ENCODE measurements at regions not wholly inside any gene's neighbourhood (a gene's known extent, or its start where the extent isn't known, plus 50 kb on each side); places are given as distances from the start of the nearest gene placed in this dataset.

DNA sequence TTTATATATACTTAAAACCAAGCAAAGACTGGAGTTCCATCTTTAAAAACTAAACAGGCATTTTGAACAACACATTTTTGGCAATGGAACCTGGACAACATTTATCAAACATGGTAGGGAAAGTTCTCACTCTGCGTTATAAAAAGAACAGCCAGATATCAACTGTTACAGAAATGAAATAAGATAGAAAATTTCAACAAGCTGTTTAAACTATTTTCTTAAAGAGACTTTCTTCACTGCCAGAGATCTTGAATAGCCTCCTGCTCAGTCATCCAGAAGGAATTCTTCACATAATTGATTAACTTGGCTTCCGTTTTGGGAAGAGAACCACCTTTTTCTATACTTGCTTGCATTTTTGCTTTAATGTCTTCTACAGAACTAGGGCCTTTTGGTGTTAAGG lies 166.0 kb upstream of the PIK3C3 start:
- Histone ChIP-seq H3K36me3 (ENCODE audit: control insufficient read depth in 2 of 2, insufficient read depth in 2 of 2, low read length in 1 of 2) (no peaks in the 10 kb centered on the region), H3K9me3 (replicated peaks; ENCODE audit: control insufficient read depth, insufficient read depth, low read length) (no peaks in the 10 kb centered on the region), H4K20me1 (ENCODE audit: control insufficient read depth, insufficient read depth) (no peaks in the 10 kb centered on the region), H3K4me3 (no peak overlapping the region), H2AFZ (ENCODE audit: control insufficient read depth, low read depth, low read length) (no peak overlapping the region), H3K79me2 (ENCODE audit: control insufficient read depth, insufficient read depth, low read length) (no peaks in the 10 kb centered on the region), H3K9ac (ENCODE audit: control insufficient read depth, insufficient read depth, low read length) (no peak overlapping the region), H3K27me3 (replicated peaks in 1 of 2; ENCODE audit: control insufficient read depth in 2 of 2, insufficient read depth in 2 of 2, low read length in 1 of 2) (no peaks in the 10 kb centered on the region), H3K4me2 (ENCODE audit: control insufficient read depth, insufficient read depth) (no peak overlapping the region), H3K27ac (ENCODE audit: control insufficient read depth, insufficient read depth) (no peak overlapping the region), H3K4me1 (ENCODE audit: control insufficient read depth, insufficient read depth, low read length) (no peaks in the 10 kb centered on the region)
- DNase-seq (ENCODE audit: low read depth, low spot score) (no peak), ATAC-seq (no peak), FAIRE-seq (no peak)
- WGBS (ENCODE audit: insufficient coverage, insufficient replicate concordance, low lambda C conversion rate, missing lambda C conversion rate), result 27% methylated on average over 2 of the region's 2 CpGs
- ChIA-PET RAD21 (ENCODE audit: unreplicated experiment) (no interaction called here), SMC1A (ENCODE audit: uncharacterized antibody, unreplicated experiment) (no interaction called here), CTCF (interaction anchor here (0.6 kb wide), 1 partner anchor 108 kb away, joined by 3 read pairs; no protein-coding TSS in a partner anchor), POLR2A (no interaction called here)
- BruUV-seq (replicated peaks), result no TSS peak
- no peak for TF ChIP-seq CEBPB (IDR thresholded peaks at IDR 0.05; ENCODE audit: borderline replicate concordance in 1 of 2, low read depth in 2 of 2, low read length in 2 of 2)
- TF ChIP-seq, protein P1, sequence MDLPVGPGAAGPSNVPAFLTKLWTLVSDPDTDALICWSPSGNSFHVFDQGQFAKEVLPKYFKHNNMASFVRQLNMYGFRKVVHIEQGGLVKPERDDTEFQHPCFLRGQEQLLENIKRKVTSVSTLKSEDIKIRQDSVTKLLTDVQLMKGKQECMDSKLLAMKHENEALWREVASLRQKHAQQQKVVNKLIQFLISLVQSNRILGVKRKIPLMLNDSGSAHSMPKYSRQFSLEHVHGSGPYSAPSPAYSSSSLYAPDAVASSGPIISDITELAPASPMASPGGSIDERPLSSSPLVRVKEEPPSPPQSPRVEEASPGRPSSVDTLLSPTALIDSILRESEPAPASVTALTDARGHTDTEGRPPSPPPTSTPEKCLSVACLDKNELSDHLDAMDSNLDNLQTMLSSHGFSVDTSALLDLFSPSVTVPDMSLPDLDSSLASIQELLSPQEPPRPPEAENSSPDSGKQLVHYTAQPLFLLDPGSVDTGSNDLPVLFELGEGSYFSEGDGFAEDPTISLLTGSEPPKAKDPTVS (IDR thresholded peaks at IDR 0.05; ENCODE audit: low read depth, low read length), result no peak
- no peak for TF ChIP-seq LARP7 (IDR thresholded peaks at IDR 0.05)
- no peak for TF ChIP-seq NFIC (IDR thresholded peaks at IDR 0.05; ENCODE audit: low read depth, low read length)
- no peak for TF ChIP-seq ZNF217 (IDR thresholded peaks at IDR 0.05)
- TF ChIP-seq ZNF207 (IDR thresholded peaks at IDR 0.05; ENCODE audit: borderline replicate concordance), result no peak
- TF ChIP-seq IKZF2 (IDR thresholded peaks at IDR 0.05), result no peak
- TF ChIP-seq, protein P2, sequence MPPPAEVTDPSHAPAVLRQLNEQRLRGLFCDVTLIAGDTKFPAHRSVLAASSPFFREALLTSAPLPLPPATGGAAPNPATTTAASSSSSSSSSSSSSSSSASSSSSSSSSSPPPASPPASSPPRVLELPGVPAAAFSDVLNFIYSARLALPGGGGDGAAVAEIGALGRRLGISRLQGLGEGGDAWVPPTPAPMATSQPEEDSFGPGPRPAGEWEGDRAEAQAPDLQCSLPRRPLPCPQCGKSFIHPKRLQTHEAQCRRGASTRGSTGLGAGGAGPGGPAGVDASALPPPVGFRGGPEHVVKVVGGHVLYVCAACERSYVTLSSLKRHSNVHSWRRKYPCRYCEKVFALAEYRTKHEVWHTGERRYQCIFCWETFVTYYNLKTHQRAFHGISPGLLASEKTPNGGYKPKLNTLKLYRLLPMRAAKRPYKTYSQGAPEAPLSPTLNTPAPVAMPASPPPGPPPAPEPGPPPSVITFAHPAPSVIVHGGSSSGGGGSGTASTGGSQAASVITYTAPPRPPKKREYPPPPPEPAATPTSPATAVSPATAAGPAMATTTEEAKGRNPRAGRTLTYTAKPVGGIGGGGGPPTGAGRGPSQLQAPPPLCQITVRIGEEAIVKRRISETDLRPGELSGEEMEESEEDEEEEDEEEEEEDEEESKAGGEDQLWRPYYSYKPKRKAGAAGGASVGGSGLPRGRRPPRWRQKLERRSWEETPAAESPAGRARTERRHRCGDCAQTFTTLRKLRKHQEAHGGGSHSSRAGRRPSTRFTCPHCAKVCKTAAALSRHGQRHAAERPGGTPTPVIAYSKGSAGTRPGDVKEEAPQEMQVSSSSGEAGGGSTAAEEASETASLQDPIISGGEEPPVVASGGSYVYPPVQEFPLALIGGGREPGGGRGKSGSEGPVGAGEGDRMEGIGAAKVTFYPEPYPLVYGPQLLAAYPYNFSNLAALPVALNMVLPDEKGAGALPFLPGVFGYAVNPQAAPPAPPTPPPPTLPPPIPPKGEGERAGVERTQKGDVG (CRISPR knock-in tag; IDR thresholded peaks at IDR 0.05), result no peak
- TF ChIP-seq IKZF1 (conservative IDR thresholded peaks at IDR 0.05), result no peak
- TF ChIP-seq STAT3 (IDR thresholded peaks at IDR 0.05; ENCODE audit: low read depth, low read length), result no peak
- no peak for TF ChIP-seq SMAD5 (IDR thresholded peaks at IDR 0.05; ENCODE audit: low read depth)
- TF ChIP-seq RFX5 (IDR thresholded peaks at IDR 0.05; ENCODE audit: low read depth, low read length), result no peak
- TF ChIP-seq NR2C2 (IDR thresholded peaks at IDR 0.05; ENCODE audit: borderline replicate concordance, control insufficient read depth, insufficient read length, low read depth), result no peak
- no peak for TF ChIP-seq EZH2 (IDR thresholded peaks at IDR 0.05; ENCODE audit: borderline replicate concordance, control insufficient read depth, low read depth, low read length)
- no peak for TF ChIP-seq MTA2 (IDR thresholded peaks at IDR 0.05; ENCODE audit: low read depth)
- no peak for TF ChIP-seq ZZZ3 (IDR thresholded peaks at IDR 0.05; ENCODE audit: control insufficient read depth, insufficient read length, low read depth)
- in situ Hi-C loops (cut with MboI) (no loop called here), intact Hi-C loops (cut with micrococcal nuclease; ENCODE audit: unreplicated experiment) (no loop called here)

Data from GM12878 (cell line).